ENCODE measurements at regions not wholly inside any gene's neighbourhood (a gene's known extent, or its start where the extent isn't known, plus 50 kb on each side); places are given as distances from the start of the nearest gene placed in this dataset.
"Not testable (repeated sequence)": the region's sequence is repeated elsewhere in the genome, so short reads cannot be mapped to it uniquely, and the experiment has no call there.

- no peak for DNase-seq (ENCODE audit: low spot score)
- POLR2A ChIA-PET (ENCODE audit: low non-redundant PET) = no interaction called here
These were observed 168.2 kb downstream of the TBC1D2B start for GRCh38 chr15:77909182-77909940.

GRCh38 chr15:77908752-77909111 lies 168.8 kb downstream of the TBC1D2B start:
- H3K27ac ChIP-seq; DNase-seq (ENCODE audit: low spot score); POLR2A ChIA-PET (ENCODE audit: low non-redundant PET): not testable (repeated sequence)
- CTCF ChIA-PET = interaction anchor here (0.6 kb wide), 1 partner anchor 792 kb away, joined by 3 read pairs; no protein-coding TSS in a partner anchor

More at GRCh38 chr15:77909182-77909940, 168.2 kb downstream of the TBC1D2B start:
- no peak for TF ChIP-seq CTCF (conservative IDR thresholded peaks at IDR 0.05; ENCODE audit: low read depth)
- CTCF ChIA-PET = interaction anchor here (0.6 kb wide), 2 partner anchors 56 to 140 kb away, joined by 3 read pairs; no protein-coding TSS in a partner anchor
- no peak overlapping the region for H3K27ac ChIP-seq

GRCh38 chr15:77907824-77908751 lies 169.4 kb downstream of the TBC1D2B start:
- DNase-seq (ENCODE audit: low spot score) = no peak
- ChIA-PET CTCF (interaction anchor here (0.6 to 0.8 kb wide), 2 partner anchors 19 to 791 kb away, joined by 3 read pairs; no protein-coding TSS in a partner anchor), POLR2A (ENCODE audit: low non-redundant PET) (no interaction called here)
- no peak overlapping the region for H3K27ac ChIP-seq
- TF ChIP-seq CTCF (conservative IDR thresholded peaks at IDR 0.05; ENCODE audit: low read depth) = peak; percentile 21; the same call in 1 of the 2 replicates

- H3K27ac ChIP-seq; DNase-seq (ENCODE audit: low spot score); POLR2A ChIA-PET (ENCODE audit: low non-redundant PET): not testable (repeated sequence)
- CTCF ChIA-PET = interaction anchor here (0.7 kb wide), 1 partner anchor 142 kb away, joined by 3 read pairs; no protein-coding TSS in a partner anchor
These were observed 171.2 kb downstream of the TBC1D2B start for GRCh38 chr15:77906062-77906990.

- H3K27ac ChIP-seq = no peak overlapping the region
- ChIA-PET POLR2A (ENCODE audit: low non-redundant PET) (no interaction called here), CTCF (interaction anchor here (0.7 to 1.1 kb wide), 2 partner anchors 30 to 141 kb away, joined by 3 to 4 read pairs; no protein-coding TSS in a partner anchor)
- no peak for TF ChIP-seq CTCF (conservative IDR thresholded peaks at IDR 0.05; ENCODE audit: low read depth)
- DNase-seq (ENCODE audit: low spot score) = no peak
These were observed 172.1 kb downstream of the TBC1D2B start for GRCh38 chr15:77905301-77905920.

- no peak overlapping the region for H3K27ac ChIP-seq
- ChIA-PET POLR2A (ENCODE audit: low non-redundant PET) (no interaction called here), CTCF (interaction anchor here (0.7 to 1.1 kb wide), 2 partner anchors 10 to 29 kb away, joined by 4 read pairs; no protein-coding TSS in a partner anchor)
- no peak for DNase-seq (ENCODE audit: low spot score)
- TF ChIP-seq CTCF (conservative IDR thresholded peaks at IDR 0.05; ENCODE audit: low read depth) = no peak
These were observed 172.6 kb downstream of the TBC1D2B start for GRCh38 chr15:77904901-77905300.

All from RWPE1 (cell line).